HepG2 (cell line): ENCODE measurements at regions not wholly inside any gene's neighbourhood (a gene's known extent, or its start where the extent isn't known, plus 50 kb on each side); places are given as distances from the start of the nearest gene placed in this dataset.
A peak's percentile ranks its signal among the peaks of the same experiment; 100 is the strongest.

ENCODE experiments used
- ATAC-seq: fragments of 200-7000 bp; cut with Tn5 transposase; 3 replicates; pipeline ENCODE4 v1.9.1; 2020; ENCODE audit warnings: mild to moderate bottlenecking, moderate library complexity
- BruUV-seq: library from RNA; stranded (reverse); fragments of 400-500 nt; replicated peaks from 2 replicates; lab custom pipeline; 2021; lab: Mats Ljungman, UMichigan
- CTCF ChIA-PET: fragments of 300-600 bp; formaldehyde crosslinking; extraction: SDS; loops from one replicate; lab custom pipeline; 2021; ENCODE audit warnings: low total read pairs, inconsistent platforms, low intra/inter-chr PET ratio; lab: Yijun Ruan, JAX
- POLR2A ChIA-PET: fragments of 350-600 bp; sonication (Branson Sonifier 250); formaldehyde crosslinking; loops from one replicate; lab custom pipeline; 2020; ENCODE audit warnings: antibody characterized with exemption, inconsistent platforms; lab: Yijun Ruan, JAX
- DNase-seq: peaks from one replicate; pipeline ENCODE4 v3.0.0-alpha.2; 2015; ENCODE audit warnings: low spot score
- FAIRE-seq: peaks from 3 replicates; lab custom pipeline; 2011; peaks lifted over from hg19 to GRCh38; lab: Jason Lieb, UNC
- H2AFZ ChIP-seq: one replicate; pipeline ENCODE4 v1.6.1; 2011; ENCODE audit warnings: low read length, inconsistent platforms
- H3K27ac ChIP-seq: fragments of 300-600 bp; 3 replicates; pipeline ENCODE4 v1.8.0; 2011; ENCODE audit warnings: mixed run types, mild to moderate bottlenecking, mixed read lengths, low read length, inconsistent platforms; ENCODE audit not compliant: insufficient read depth; ENCODE audit errors: extremely low read length
- H3K27me3 ChIP-seq, 2 experiments: fragments of 200-600 bp in 1 of 2; 2 replicates in 1 of 2; 3 replicates in 1 of 2; pipeline versions ENCODE4 v1.6.0 to v1.8.0; 2011; ENCODE audit warnings: low read length in 2 of 2, mild to moderate bottlenecking in 2 of 2, moderate library complexity in 2 of 2, inconsistent platforms in 1 of 2; ENCODE audit not compliant: insufficient read depth in 2 of 2, control insufficient read depth in 1 of 2
- H3K36me3 ChIP-seq, 2 experiments: fragments of 200-600 bp in 1 of 2; replicated peaks in 1 of 2; 2 replicates in 1 of 2; 3 replicates in 1 of 2; pipeline versions ENCODE4 v1.5.1 to v1.8.0; 2011; ENCODE audit warnings: low read length in 2 of 2, inconsistent platforms in 1 of 2; ENCODE audit not compliant: insufficient read depth in 2 of 2, control insufficient read depth in 1 of 2
- H3K4me1 ChIP-seq: 2 replicates; pipeline ENCODE4 v1.5.1; 2012; ENCODE audit warnings: low read length, inconsistent platforms; ENCODE audit not compliant: insufficient read depth
- H3K4me2 ChIP-seq: 2 replicates; pipeline ENCODE4 v1.6.0; 2011; ENCODE audit warnings: low read depth, low read length, inconsistent platforms
- H3K4me3 ChIP-seq, 3 experiments: fragments of 200-600 bp in 1 of 3; sonication (generic), shearing (Covaris generic) in 1 of 3; replicated peaks in 1 of 3; 2 replicates each; pipeline ENCODE4 v1.5.1; 2011 to 2016; ENCODE audit warnings: low read length in 3 of 3, inconsistent platforms in 2 of 3, low read depth in 2 of 3, mild to moderate bottlenecking in 2 of 3, control low read depth in 1 of 3, mixed read lengths in 1 of 3; ENCODE audit not compliant: insufficient read depth in 1 of 3
- H3K79me2 ChIP-seq: one replicate; pipeline ENCODE4 v1.6.1; 2011; ENCODE audit warnings: low read length, inconsistent platforms; ENCODE audit not compliant: insufficient read depth
- H3K9ac ChIP-seq: 2 replicates; pipeline ENCODE4 v1.6.0; 2011; ENCODE audit warnings: mild to moderate bottlenecking, low read depth, low read length, inconsistent platforms; ENCODE audit not compliant: insufficient read depth
- H3K9me3 ChIP-seq: 2 replicates; pipeline ENCODE4 v1.5.1; 2012; ENCODE audit warnings: mild to moderate bottlenecking, low read length
- H4K20me1 ChIP-seq: 2 replicates; pipeline ENCODE4 v1.6.0; 2011; ENCODE audit warnings: inconsistent platforms, mild to moderate bottlenecking, low read length, moderate library complexity; ENCODE audit not compliant: insufficient read depth
- ARID5B ChIP-seq: IDR thresholded peaks from 2 replicates; pipeline ENCODE4 v1.4.0; 2020; ENCODE audit warnings: mild to moderate bottlenecking, missing genetic modification reagents
- EED ChIP-seq: sonication (generic); formaldehyde crosslinking; IDR thresholded peaks from 2 replicates; pipeline ENCODE4 v1.5.0; 2020; ENCODE audit warnings: mild to moderate bottlenecking, missing genetic modification reagents
- GTF3A ChIP-seq: sonication (generic); formaldehyde crosslinking; conservative IDR thresholded peaks from 2 replicates; pipeline ENCODE4 v1.4.0; 2020; ENCODE audit warnings: mild to moderate bottlenecking, missing genetic modification reagents
- SOX13 ChIP-seq, 3 experiments: fragments of 450-650 bp in 1 of 3; sonication (generic) in 1 of 3; formaldehyde crosslinking in 1 of 3; IDR thresholded peaks in 2 of 3; conservative IDR thresholded peaks in 1 of 3; 2 replicates each; pipeline versions ENCODE4 v1.5.0 to v1.6.1; 2016 to 2020; ENCODE audit warnings: antibody characterized with exemption in 1 of 3, mild to moderate bottlenecking in 1 of 3, missing compliant biosample characterization in 1 of 3, missing genetic modification reagents in 1 of 3, moderate library complexity in 1 of 3
- STAG1 ChIP-seq: sonication (generic); formaldehyde crosslinking; IDR thresholded peaks from 2 replicates; pipeline ENCODE4 v1.4.0; 2020; ENCODE audit warnings: missing genetic modification reagents
- ZC3H13 ChIP-seq: sonication (generic); formaldehyde crosslinking; IDR thresholded peaks from 2 replicates; pipeline ENCODE4 v1.8.1; 2023; ENCODE audit warnings: mild to moderate bottlenecking, missing genetic modification reagents, moderate library complexity
- ZNF180 ChIP-seq: sonication (generic); formaldehyde crosslinking; IDR thresholded peaks from 2 replicates; pipeline ENCODE4 v1.4.0; 2020; ENCODE audit warnings: low read depth, missing genetic modification reagents, borderline replicate concordance
- ZNF234 ChIP-seq: sonication (generic); formaldehyde crosslinking; conservative IDR thresholded peaks from 2 replicates; pipeline ENCODE4 v1.5.1; 2020; ENCODE audit warnings: mild to moderate bottlenecking, missing genetic modification reagents
- ZNF253 ChIP-seq: sonication (generic); formaldehyde crosslinking; IDR thresholded peaks from 2 replicates; pipeline ENCODE4 v1.8.0; 2022; ENCODE audit warnings: mild to moderate bottlenecking, missing genetic modification reagents, borderline replicate concordance
- ZNF335 ChIP-seq: sonication (generic); formaldehyde crosslinking; IDR thresholded peaks from 2 replicates; pipeline ENCODE4 v1.4.0; 2020; ENCODE audit warnings: missing genetic modification reagents
- ZSCAN25 ChIP-seq: sonication (generic); formaldehyde crosslinking; IDR thresholded peaks from 2 replicates; pipeline ENCODE4 v1.8.0; 2022; ENCODE audit warnings: mild to moderate bottlenecking, missing genetic modification reagents
- WGBS: methylation state at CpG from one replicate; pipeline ENCODE4 v1.1.6; 2017; ENCODE audit warnings: low lambda C conversion rate; 5-methylcytosine and 5-hydroxymethylcytosine counted together
- in situ Hi-C: cut with HindIII; loops from 2 replicates; pipeline ENCODE4 v1.10.0; 2017; ENCODE audit warnings: low pct_unique_long_range_greater_than_20kb; ENCODE audit not compliant: extremely low pct_ligation_motif_present
- intact Hi-C: fragments of 100-400 bp; cut with micrococcal nuclease; formaldehyde crosslinking; loops from one replicate; pipeline ENCODE4 v1.10.0; 2022; ENCODE audit not compliant: unreplicated experiment
- TF ChIP-seq, protein P1 (sequence below): sonication (generic); formaldehyde crosslinking; IDR thresholded peaks from 2 replicates; pipeline ENCODE4 v1.5.1; 2020; ENCODE audit warnings: missing genetic modification reagents, mild to moderate bottlenecking, borderline replicate concordance

DNA sequence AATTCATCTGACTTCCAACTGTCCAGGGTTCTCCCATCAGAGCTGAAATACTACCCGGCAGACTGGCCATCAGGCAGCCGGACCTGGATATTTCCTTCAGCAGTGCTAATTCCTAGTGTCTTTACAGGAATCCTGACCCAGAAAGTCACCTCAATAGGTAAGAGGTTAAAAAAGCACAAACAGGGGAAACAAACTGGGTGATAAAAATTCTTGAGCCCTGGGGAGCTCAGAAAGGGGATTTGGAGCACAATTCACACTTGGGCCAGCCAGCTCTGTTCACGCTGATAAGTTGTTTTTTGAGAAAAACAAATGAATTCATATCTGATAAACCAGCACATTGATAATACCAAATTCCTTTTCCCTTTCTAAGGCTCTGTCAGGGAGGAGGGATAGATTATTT is 104.0 kb downstream of the EDN1 start (continued):
- TF ChIP-seq SOX13 (IDR thresholded peaks at IDR 0.05) (no peak), SOX13 (CRISPR knock-in tag; conservative IDR thresholded peaks at IDR 0.05 in 1 of 2, IDR thresholded peaks at IDR 0.05 in 1 of 2) (no peak)
- TF ChIP-seq, protein P1, sequence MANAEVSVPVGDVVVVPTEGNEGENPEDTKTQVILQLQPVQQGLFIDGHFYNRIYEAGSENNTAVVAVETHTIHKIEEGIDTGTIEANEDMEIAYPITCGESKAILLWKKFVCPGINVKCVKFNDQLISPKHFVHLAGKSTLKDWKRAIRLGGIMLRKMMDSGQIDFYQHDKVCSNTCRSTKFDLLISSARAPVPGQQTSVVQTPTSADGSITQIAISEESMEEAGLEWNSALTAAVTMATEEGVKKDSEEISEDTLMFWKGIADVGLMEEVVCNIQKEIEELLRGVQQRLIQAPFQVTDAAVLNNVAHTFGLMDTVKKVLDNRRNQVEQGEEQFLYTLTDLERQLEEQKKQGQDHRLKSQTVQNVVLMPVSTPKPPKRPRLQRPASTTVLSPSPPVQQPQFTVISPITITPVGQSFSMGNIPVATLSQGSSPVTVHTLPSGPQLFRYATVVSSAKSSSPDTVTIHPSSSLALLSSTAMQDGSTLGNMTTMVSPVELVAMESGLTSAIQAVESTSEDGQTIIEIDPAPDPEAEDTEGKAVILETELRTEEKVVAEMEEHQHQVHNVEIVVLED (CRISPR knock-in tag): no peak

- Histone ChIP-seq H4K20me1 (no peaks in the 10 kb centered on the region), H3K79me2 (no peaks in the 10 kb centered on the region), H3K4me3 (no peak overlapping the region), H3K9me3 (no peaks in the 10 kb centered on the region), H3K27ac (no peak overlapping the region), H2AFZ (no peak overlapping the region), H3K9ac (no peak overlapping the region), H3K36me3 (no peaks in the 10 kb centered on the region), H3K4me2 (no peak overlapping the region), H3K4me1 (peaks cover 8% of the 10 kb centered on the region; the same call in 1 of the 2 replicates), H3K27me3 (no peaks in the 10 kb centered on the region)
- no TSS peak for BruUV-seq
- ChIA-PET CTCF (no interaction called here), POLR2A (no interaction called here)
- intact Hi-C loops (no loop called here), in situ Hi-C loops (no loop called here)
- FAIRE-seq: no peak
- no peak for ATAC-seq
- TF ChIP-seq ZNF253 (CRISPR knock-in tag) (no peak), STAG1 (CRISPR knock-in tag) (peak; percentile 8; the same call in 1 of the 2 replicates)
- 33% methylated on average over 3 of the region's 3 CpGs for WGBS
- DNase-seq: no peak
Measured at GRCh38 chr6:12395898-12396297, 105.7 kb downstream of the EDN1 start.

DNA sequence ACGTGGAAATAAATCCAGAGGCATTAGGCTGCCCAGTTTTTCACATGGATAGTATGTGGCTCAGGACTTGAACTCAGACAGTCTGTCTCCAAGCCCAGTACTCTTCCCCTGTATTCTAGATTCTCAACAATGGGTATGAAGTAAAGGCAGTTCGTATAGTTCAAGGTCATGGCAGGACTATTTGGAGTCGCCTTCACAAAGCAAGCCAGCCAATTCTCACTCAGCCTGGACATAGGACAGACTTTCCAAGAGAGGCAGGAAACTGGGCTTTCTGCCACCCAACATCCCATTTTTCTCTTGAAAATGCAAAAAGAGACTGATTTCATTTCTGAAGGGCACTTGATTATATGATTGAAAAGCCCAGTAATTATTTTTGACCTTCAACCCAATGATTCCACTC is 111.0 kb downstream of the EDN1 start:
- H2AFZ ChIP-seq: no peak overlapping the region
- FAIRE-seq: no peak
- in situ Hi-C loops: no loop called here
- no peak for TF ChIP-seq ZNF335 (CRISPR knock-in tag)
- no peak for TF ChIP-seq ZC3H13 (CRISPR knock-in tag)
- no peak for TF ChIP-seq ZSCAN25
- no peak for TF ChIP-seq ZNF180 (CRISPR knock-in tag)
- TF ChIP-seq GTF3A (CRISPR knock-in tag): no peak
- TF ChIP-seq ARID5B (CRISPR knock-in tag): no peak
- no peak for TF ChIP-seq ZNF234
- no peak for TF ChIP-seq EED (CRISPR knock-in tag)

More for the DNA sequence above, 111.0 kb downstream of the EDN1 start:
- H3K4me1 ChIP-seq: no peaks in the 10 kb centered on the region
- no peak overlapping the region for H3K9ac ChIP-seq
- no peaks in the 10 kb centered on the region for H3K36me3 ChIP-seq
- CTCF ChIA-PET: no interaction called here
- peaks cover 0 to 1% of the 10 kb centered on the region in 2 experiments; a peak in 1 of 5 replicates for H3K27me3 ChIP-seq
- ATAC-seq (no peak), DNase-seq (no peak)
- no peaks in the 10 kb centered on the region for H3K9me3 ChIP-seq
- H3K79me2 ChIP-seq: no peaks in the 10 kb centered on the region
- no peak overlapping the region for H3K27ac ChIP-seq
- BruUV-seq: no TSS peak
- no peak overlapping the region for H3K4me2 ChIP-seq
- H3K4me3 ChIP-seq: no peak overlapping the region
- 8% methylated on average over 3 of the region's 3 CpGs for WGBS
- no peaks in the 10 kb centered on the region for H4K20me1 ChIP-seq
- POLR2A ChIA-PET: no interaction called here
- intact Hi-C loops: no loop called here
